Bronchial epithelial cell (primary cell): ENCODE measurements at regions not wholly inside any gene's neighbourhood (a gene's known extent, or its start where the extent isn't known, plus 50 kb on each side); places are given as distances from the start of the nearest gene placed in this dataset.
A peak's percentile ranks its signal among the peaks of the same experiment; 100 is the strongest.

Experiments
- DNase-seq: peaks from one replicate; pipeline ENCODE4 v3.0.0-alpha.2; 2010; ENCODE audit warnings: low read depth
- FAIRE-seq: peaks from 2 replicates; lab custom pipeline; 2011; peaks lifted over from hg19 to GRCh38; lab: Jason Lieb, UNC
- H3K27me3 ChIP-seq: 2 replicates; pipeline ENCODE4 v1.5.1; 2011; ENCODE audit warnings: low read length; ENCODE audit not compliant: control insufficient read depth, insufficient read depth
- H3K36me3 ChIP-seq: 2 replicates; pipeline ENCODE4 v1.5.1; 2011; ENCODE audit warnings: low read length; ENCODE audit not compliant: control insufficient read depth, insufficient read depth
- H3K4me3 ChIP-seq: 2 replicates; pipeline ENCODE4 v1.5.1; 2011; ENCODE audit warnings: mild to moderate bottlenecking, low read depth, low read length, control low read depth
- TF ChIP-seq, protein P1 (sequence below): IDR thresholded peaks from 2 replicates; pipeline ENCODE4 v1.5.1; 2011; ENCODE audit warnings: mild to moderate bottlenecking, moderate library complexity, low read length, control low read depth, inconsistent platforms; ENCODE audit not compliant: insufficient read depth, severe bottlenecking

- DNase-seq = peak; percentile 95
- FAIRE-seq = no peak
Measured at GRCh38 chr10:121418126-121418777, 180.0 kb downstream of the FGFR2 start.

GRCh38 chr10:121420006-121420405, 178.2 kb downstream of the FGFR2 start:
- FAIRE-seq (no peak), DNase-seq (no peak)
- TF ChIP-seq, protein P1, sequence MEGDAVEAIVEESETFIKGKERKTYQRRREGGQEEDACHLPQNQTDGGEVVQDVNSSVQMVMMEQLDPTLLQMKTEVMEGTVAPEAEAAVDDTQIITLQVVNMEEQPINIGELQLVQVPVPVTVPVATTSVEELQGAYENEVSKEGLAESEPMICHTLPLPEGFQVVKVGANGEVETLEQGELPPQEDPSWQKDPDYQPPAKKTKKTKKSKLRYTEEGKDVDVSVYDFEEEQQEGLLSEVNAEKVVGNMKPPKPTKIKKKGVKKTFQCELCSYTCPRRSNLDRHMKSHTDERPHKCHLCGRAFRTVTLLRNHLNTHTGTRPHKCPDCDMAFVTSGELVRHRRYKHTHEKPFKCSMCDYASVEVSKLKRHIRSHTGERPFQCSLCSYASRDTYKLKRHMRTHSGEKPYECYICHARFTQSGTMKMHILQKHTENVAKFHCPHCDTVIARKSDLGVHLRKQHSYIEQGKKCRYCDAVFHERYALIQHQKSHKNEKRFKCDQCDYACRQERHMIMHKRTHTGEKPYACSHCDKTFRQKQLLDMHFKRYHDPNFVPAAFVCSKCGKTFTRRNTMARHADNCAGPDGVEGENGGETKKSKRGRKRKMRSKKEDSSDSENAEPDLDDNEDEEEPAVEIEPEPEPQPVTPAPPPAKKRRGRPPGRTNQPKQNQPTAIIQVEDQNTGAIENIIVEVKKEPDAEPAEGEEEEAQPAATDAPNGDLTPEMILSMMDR = no peak
- no peak overlapping the region for H3K4me3 ChIP-seq
- no peaks in the 10 kb centered on the region for H3K27me3 ChIP-seq
- H3K36me3 ChIP-seq = no peaks in the 10 kb centered on the region

More at GRCh38 chr10:121418126-121418777, 180.0 kb downstream of the FGFR2 start:
- Histone ChIP-seq H3K36me3 (no peaks in the 10 kb centered on the region), H3K4me3 (no peak overlapping the region), H3K27me3 (no peaks in the 10 kb centered on the region)
- TF ChIP-seq, protein P1 = no peak

DNA sequence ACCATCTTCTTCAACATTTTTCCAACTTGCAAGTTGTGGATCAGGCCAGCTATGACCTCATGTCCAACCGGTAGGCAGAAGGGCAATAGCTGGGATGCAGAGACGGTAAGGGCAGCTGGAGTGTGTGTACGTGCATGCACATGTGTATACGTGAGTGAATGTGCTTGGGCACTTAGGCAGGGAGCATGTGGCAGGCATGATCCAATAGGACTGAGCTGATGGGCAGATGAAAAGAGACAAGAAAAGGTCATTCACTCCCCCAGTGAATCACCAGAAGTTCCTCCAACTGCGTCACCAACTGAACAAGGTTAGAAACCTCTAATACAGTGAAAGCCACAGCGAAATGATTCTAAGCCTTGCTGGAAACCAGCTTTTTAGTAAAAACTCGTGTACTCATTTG, 176.1 kb downstream of the FGFR2 start:
- DNase-seq (no peak), FAIRE-seq (peak; percentile 40)
- TF ChIP-seq, protein P1 = no peak
- Histone ChIP-seq H3K4me3 (no peak overlapping the region), H3K36me3 (no peaks in the 10 kb centered on the region), H3K27me3 (no peaks in the 10 kb centered on the region)

DNA sequence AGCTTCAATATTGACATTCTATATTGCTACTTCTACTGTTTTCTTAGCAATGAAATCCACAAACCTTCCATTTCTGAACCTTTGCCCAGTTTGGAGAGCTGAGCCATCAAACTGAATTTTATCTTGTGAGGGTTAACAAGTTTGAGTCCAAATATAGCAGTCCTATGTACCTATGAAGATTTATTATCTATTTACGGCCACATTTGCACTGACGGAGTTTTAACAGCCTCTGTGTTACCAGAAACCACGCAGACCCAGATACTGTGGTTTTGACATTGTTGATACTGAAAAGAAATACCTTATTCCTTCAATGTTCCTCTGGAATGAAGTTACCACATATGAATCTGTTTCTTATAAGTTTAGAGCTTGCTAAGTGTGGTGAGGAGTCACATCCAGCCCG, 172.6 kb downstream of the FGFR2 start:
- Histone ChIP-seq H3K4me3 (no peak overlapping the region), H3K36me3 (no peaks in the 10 kb centered on the region), H3K27me3 (no peaks in the 10 kb centered on the region)
- no peak for FAIRE-seq
- DNase-seq = no peak
- TF ChIP-seq, protein P1 = no peak

DNA sequence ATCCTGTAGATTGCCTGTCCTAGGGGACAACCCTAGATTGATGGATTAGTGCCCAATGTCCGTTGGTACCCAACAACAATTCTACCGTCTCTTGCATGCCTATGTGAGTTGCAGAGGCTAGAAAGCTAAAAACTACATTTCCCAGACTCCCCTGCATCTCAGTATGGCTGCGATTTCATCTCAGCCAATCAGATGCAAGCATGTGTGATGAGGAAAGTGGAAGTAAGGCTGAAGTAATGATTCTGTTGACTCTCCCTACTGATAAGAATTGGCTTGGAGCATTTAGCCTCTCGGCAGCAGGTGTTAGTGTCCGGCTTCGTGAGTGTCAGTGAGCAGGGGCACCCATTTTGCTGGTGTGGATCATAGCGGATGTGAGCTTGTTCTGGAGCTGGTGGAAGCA, 171.9 kb downstream of the FGFR2 start:
- FAIRE-seq = no peak
- TF ChIP-seq, protein P1 = no peak
- Histone ChIP-seq H3K36me3 (no peaks in the 10 kb centered on the region), H3K27me3 (no peaks in the 10 kb centered on the region), H3K4me3 (no peak overlapping the region)
- no peak for DNase-seq
